ENCODE measurements at regions not wholly inside any gene's neighbourhood (a gene's known extent, or its start where the extent isn't known, plus 50 kb on each side); places are given as distances from the start of the nearest gene placed in this dataset.

DNA sequence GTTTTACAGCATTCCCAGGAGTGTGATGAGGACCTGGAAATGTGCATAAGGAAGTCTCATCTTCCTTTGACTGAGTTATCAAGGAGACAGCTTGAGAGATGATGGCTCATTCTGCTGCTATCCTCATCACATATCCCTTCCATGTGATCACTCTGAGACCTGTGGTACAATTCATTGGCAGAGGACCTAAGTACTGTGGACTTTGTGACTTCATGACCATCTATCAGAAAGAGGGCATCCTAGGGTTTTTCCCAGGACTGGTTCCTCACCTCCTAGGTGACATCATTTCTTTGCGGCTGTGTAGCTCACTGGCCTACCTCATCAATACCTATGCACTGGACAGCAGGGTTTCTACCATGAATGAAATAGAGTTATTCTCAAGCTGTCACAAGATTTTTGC, 172.1 kb upstream of the PLEKHG7 start:
- DNase-seq (ENCODE audit: low spot score) = no peak

DNA sequence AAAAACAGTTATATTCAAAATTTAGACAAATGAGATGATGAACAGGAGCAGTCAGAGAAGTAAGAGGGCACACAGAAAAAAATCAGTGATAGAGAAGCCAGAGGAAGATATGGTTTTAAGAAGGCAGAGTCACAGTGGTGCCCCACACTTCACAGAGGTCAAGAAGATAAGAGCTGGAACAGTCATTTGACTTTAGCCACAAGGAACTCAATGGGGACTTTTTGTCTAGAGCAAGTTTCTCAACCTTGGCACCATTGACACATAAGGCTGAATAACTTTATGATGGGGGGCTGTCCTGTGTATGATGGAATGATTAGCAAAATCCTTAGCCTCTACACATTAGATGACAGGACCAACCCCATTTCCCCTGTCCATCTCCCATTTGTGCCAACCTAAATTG, 172.8 kb upstream of the PLEKHG7 start:
- DNase-seq (ENCODE audit: low spot score) = no peak

GRCh38 chr12:92528586-92528985, 174.2 kb upstream of the PLEKHG7 start:
- no peak for DNase-seq (ENCODE audit: low spot score)

DNA sequence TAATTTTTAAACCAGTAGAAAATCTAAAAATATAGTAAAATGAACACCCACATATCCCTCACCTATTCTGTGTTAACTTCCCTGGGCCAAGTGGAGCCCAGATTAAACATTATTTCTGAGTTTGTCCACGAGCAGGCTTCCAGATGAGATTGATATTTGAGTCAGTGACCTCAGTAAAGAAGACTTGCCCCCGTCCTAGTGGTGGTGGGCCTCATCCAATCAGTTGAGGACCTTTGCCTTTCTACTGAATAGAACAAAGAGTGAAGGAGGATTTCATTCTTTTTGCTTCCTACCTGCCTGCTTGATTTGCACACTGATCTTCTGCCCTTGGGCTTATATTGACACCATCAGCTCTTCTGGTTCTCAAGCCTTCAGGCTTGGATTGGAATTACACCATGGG, 174.7 kb upstream of the PLEKHG7 start:
- no peak for DNase-seq (ENCODE audit: low spot score)

GRCh38 chr12:92524489-92524888, 178.3 kb upstream of the PLEKHG7 start:
- DNase-seq (ENCODE audit: low spot score) = no peak

GRCh38 chr12:92520511-92520910, 182.3 kb upstream of the PLEKHG7 start:
- DNase-seq (ENCODE audit: low spot score) = no peak

DNA sequence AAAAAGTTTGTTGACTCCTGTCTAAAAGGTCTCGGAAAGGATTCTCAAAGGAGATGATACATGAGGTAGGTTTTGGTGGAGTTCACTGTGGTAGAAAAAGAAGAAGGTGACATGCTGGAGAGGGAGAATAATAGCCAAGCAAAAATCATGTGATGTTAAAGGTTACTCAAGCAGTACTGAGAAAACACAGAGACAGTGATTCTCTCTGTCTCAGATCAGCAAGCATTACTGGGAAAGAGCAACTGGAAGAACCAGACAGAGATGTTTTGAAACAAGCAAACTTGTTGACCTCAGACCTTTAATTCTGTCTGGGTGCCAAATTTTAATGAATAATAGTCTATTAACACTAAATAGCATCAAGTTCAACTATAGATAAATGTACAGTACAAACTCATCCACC, 183.5 kb upstream of the PLEKHG7 start:
- DNase-seq (ENCODE audit: low spot score) = no peak

DNA sequence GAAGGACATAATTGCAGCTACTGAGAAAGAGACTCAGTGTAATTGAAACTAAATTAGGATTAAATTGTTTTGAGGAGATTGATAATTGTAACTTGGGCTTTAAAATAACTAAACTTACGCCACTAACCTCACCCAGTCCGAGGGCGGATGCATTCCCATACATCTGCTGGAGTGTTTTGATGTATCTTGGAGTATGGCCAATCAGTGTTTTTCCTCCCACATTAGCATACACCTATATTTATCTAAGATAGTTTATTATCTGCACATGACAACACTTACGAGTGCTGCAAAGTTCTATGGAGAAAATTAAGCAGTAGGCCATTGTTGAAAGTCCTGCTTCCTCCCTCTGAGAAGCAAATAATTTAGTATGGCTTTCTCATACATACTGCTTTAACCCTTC, 184.7 kb upstream of the PLEKHG7 start:
- no peak for DNase-seq (ENCODE audit: low spot score)

- no peak for DNase-seq (ENCODE audit: low spot score)
Measured at GRCh38 chr12:92516277-92516600, 186.6 kb upstream of the PLEKHG7 start.

- no peak for DNase-seq (ENCODE audit: low spot score)
Measured at GRCh38 chr12:92513231-92513730, 189.5 kb upstream of the PLEKHG7 start.

DNA sequence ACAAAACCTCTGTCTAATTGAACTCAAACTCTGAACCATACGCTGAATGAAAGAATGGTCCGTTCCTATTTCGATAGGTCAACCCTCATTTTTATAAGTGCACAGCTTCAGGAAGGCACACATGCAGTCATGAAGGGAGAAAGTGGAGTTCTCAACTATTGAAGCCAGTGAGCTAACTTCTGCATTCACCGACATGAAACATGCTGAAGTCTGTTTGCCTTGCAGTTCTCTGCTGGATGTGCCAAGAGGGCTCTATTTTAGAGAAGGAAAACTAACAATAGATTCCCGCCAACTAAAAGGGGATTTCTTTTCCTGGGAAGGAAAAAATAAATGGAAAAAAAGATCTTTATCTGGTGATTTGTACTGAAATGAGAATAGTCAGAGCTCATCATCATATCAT, 191.0 kb upstream of the PLEKHG7 start:
- peak; percentile 43 for DNase-seq (ENCODE audit: low spot score)

DNA sequence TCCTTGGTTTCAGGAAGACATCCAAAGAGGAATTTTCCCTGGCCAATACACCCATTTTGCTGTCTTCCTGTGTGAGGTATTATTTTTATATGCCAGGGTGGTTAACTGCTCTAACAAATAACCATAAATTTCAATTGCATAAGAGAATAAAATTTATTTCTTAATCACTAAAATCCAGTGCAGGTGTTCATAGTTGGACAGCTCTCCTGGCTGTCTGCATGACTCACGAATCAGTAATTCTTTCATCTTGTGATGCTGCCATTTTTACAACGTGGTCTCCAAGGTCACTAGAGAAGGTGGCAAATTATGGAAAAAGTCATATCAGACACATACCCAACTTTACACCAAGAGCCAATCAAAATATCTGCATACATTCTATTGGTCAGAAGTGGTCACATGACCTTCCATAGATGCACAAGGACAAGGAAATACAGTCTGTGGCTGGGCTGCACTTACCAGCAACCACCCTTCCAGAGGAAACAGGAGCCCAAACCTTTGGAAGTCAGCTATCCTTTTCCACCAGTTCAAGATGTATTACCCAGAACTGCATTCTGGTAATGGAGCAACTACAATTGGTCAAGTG, 193.5 kb upstream of the PLEKHG7 start:
- no peak for DNase-seq (ENCODE audit: low spot score)

- DNase-seq (ENCODE audit: low spot score) = no peak
Measured at GRCh38 chr12:92506891-92507290, 195.9 kb upstream of the PLEKHG7 start.

- DNase-seq (ENCODE audit: low spot score) = no peak
Measured at GRCh38 chr12:92506460-92506859, 196.3 kb upstream of the PLEKHG7 start.

DNA sequence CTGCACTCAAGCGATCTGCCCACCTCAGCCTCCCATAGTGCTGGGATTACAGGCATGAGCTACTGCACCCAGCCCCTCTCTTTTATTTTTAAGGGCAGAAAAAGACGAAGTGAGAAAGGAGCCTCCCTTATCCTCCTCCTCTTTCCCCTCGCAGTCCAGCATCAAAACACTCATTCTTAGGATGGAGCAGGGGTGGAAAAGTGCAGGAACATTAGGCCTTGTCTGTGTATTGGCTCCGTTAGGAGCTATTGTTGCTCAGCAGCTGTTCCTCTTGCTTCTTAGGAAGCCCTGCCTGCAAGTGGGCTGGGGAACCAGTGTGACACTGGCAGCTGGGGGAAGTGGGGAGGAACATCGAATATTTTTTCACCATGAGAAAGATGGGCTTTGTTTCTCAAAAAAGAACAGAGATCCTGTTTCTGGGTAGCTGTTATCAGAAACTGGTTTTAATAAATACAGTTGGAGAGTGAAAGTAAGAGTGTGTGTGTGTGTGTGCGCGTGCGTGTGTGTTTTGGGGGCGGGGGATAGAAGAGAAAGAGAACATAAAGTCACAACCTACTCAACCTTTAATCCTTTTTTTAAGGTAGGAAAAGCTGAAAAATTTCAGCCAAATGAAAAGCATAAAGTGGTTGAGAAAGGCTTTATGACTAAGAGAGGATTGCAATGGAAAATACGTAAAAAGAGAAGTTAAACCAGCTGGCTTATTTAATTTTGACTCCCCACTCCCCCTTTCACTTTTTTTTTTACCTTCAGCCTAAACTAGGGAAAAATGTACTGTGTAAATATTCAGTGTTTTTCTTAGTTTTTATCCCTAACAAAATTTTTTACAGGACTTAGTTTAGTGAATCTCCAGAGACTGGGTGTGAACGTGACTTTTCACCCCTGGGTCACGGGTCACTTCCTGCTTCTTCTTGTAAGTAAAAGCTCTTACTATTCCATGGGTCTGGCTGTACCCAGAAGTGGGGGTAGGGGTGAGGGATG, 197.2 kb upstream of the PLEKHG7 start:
- DNase-seq (ENCODE audit: low spot score) = peak; percentile 74

DNA sequence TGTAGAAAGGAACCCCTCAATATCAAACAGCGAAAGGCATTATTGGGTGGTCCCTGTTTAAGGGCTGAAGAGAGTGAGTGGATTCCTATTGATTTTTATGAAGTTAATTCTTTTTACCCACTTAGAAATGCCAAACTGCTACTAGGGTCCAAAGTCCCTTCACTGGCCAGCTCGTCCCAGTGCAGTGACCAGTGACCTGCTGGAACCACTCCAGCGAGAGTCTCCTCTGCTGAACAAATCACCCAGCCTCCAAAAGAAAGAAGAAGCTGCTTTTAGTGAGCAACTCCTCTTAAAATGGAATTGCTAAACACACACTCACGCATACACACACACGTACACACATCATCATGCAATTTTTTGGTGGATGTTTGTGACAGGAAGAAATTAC, 198.2 kb upstream of the PLEKHG7 start:
- peak; percentile 57 for DNase-seq (ENCODE audit: low spot score)

GRCh38 chr12:92503971-92504593, 198.7 kb upstream of the PLEKHG7 start:
- peak; percentile 33 for DNase-seq (ENCODE audit: low spot score)

DNA sequence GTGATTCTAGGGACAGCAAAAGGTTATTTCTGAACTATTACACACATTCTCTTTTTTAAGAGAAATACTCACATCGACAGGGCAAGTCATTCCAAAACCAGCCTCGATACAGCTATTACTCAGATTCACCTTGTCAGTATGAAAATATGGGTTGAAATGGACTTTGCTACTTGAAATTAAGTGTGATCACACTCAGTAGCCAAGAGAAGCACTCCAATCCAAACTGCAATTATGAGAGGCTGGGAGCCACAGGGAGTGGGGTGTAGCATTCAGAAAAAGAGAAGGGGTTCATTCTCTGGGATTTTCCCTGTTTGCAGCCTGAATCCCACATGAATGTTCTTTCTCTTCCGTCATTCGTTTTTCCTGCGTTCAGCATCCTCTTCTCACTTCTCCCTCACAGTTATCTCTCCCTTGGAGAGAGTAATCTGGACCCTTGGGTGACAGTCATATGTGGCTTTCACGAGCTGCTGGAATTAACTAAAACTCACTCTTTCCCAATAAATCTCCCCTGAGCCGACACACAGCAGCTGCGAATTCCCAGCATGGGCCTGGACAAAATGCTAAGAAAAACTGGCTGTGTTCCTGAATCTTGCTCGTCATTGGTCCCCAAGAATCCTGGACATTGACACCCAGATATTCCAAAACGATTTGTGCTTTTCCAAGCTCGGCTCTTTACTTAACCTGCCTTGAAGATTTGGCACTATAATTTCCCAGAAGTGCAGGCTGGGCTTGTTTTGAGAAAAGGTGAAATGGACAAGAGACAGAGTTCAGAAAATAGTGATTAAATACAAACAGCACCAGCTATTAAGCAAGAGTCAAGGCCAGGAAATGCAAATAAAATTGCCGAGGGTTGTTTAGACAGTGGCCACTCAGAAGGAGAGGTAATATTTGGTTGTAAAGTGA, 199.5 kb upstream of the PLEKHG7 start:
- no peak for DNase-seq (ENCODE audit: low spot score)

GRCh38 chr12:92502417-92503028, 200.3 kb upstream of the PLEKHG7 start:
- peak; percentile 59 for DNase-seq (ENCODE audit: low spot score)

GRCh38 chr12:92496790-92497189, 206.0 kb upstream of the PLEKHG7 start:
- DNase-seq (ENCODE audit: low spot score) = no peak

DNA sequence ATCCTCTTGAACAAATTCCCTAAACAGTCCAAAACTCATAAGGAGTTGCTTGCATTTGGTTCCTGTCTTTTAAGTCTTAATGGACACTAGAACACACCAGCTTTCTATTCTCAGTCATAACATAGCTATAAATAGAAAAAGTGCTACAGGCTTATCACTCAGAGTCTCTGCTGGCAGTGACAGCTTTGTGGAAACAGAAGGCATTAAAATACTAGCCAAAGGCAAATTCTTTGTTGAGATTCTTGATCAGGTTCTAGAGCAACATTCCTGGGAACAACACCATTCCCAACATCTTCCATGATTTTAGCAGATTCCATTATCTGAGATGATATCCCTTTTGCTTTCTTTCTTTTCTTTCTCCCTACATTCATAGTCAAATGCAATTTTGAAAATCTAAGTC, 207.7 kb upstream of the PLEKHG7 start:
- DNase-seq (ENCODE audit: low spot score) = no peak

DNA sequence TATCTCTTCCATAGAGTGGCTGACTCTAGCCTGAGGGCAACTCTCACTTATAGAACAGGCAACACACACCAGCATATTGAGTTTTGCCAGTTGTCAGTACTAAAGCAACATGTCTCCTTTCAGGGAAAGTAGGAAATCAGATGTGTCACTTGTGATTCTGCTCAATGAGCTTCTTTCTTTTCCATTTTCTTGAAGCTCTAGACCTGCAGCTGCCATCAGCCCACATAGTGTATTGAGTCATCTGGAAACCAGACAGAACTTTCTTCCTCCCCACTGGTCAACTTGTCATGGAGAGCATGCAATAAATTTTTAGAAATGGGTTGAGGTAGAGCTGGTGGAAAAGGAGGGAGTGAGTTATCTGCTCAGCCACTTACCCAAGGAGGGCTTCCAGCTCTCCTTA, 209.0 kb upstream of the PLEKHG7 start:
- DNase-seq (ENCODE audit: low spot score) = no peak

Data from Ammon's horn (tissue), 1 donor.